Gastrocnemius medialis (tissue), 4 donors: ENCODE measurements at regions not wholly inside any gene's neighbourhood (a gene's known extent, or its start where the extent isn't known, plus 50 kb on each side); places are given as distances from the start of the nearest gene placed in this dataset.

Source experiments
- POLR2A ChIP-seq, 2 donors: fragments of 450-650 bp; IDR thresholded peaks; one replicate each; pipeline ENCODE4 v1.6.1; 2017; ENCODE audit warnings: antibody characterized with exemption in 2 of 2, mild to moderate bottlenecking in 2 of 2, moderate library complexity in 2 of 2
- TF ChIP-seq, protein P1 (sequence below), 5 experiments: fragments of 450-650 bp in 3 of 5; fragments of 200-600 bp in 2 of 5; sonication (generic) in 2 of 5; IDR thresholded peaks in 4 of 5; conservative IDR thresholded peaks in 1 of 5; 1 replicate in 4 of 5; 2 replicates in 1 of 5; pipeline ENCODE4 v1.5.1; 2016 to 2019; ENCODE audit warnings: antibody characterized with exemption in 5 of 5, mild to moderate bottlenecking in 3 of 5, moderate library complexity in 3 of 5

DNA sequence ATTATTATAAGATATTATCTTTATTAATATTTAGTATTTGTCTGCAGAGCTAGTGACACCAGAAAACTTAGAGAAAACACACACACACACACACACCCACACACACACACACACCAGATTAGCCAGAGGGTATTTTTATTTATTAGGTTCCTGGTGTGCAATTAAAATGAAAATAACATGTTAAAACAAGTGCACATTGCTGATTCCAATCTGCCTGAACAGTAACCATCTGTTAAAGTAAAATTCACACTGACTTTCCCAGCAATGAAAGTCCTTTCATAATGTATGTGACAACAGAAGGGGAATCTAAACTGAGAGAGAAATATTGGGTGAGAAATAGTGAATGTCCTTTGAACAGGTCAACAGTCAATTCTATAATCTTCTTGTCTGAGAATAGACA lies 2323.5 kb upstream of the ACO1 start:
- TF ChIP-seq POLR2A (IDR thresholded peaks at IDR 0.05) = no peak
- TF ChIP-seq, protein P1, sequence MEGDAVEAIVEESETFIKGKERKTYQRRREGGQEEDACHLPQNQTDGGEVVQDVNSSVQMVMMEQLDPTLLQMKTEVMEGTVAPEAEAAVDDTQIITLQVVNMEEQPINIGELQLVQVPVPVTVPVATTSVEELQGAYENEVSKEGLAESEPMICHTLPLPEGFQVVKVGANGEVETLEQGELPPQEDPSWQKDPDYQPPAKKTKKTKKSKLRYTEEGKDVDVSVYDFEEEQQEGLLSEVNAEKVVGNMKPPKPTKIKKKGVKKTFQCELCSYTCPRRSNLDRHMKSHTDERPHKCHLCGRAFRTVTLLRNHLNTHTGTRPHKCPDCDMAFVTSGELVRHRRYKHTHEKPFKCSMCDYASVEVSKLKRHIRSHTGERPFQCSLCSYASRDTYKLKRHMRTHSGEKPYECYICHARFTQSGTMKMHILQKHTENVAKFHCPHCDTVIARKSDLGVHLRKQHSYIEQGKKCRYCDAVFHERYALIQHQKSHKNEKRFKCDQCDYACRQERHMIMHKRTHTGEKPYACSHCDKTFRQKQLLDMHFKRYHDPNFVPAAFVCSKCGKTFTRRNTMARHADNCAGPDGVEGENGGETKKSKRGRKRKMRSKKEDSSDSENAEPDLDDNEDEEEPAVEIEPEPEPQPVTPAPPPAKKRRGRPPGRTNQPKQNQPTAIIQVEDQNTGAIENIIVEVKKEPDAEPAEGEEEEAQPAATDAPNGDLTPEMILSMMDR (IDR thresholded peaks at IDR 0.05 in 4 of 5, conservative IDR thresholded peaks at IDR 0.05 in 1 of 5) = no peak
